ENCODE measurements at regions not wholly inside any gene's neighbourhood (a gene's known extent, or its start where the extent isn't known, plus 50 kb on each side); places are given as distances from the start of the nearest gene placed in this dataset.
"Not testable (repeated sequence)": the region's sequence is repeated elsewhere in the genome, so short reads cannot be mapped to it uniquely, and the experiment has no call there.

- no peak overlapping the region for H3K4me3 ChIP-seq
- H3K27me3 ChIP-seq: no peaks in the 10 kb centered on the region
- 87 to 94% methylated on average over 5 of the region's 5 CpGs for WGBS, 2 donors
- no peak overlapping the region for H3K27ac ChIP-seq
- no peak for DNase-seq (ENCODE audit: low spot score in 2 of 2)
- H3K4me1 ChIP-seq: no peaks in the 10 kb centered on the region
- H3K9me3 ChIP-seq: no peaks in the 10 kb centered on the region
- no peak for TF ChIP-seq CTCF (IDR thresholded peaks at IDR 0.05)
- TF ChIP-seq POLR2A (IDR thresholded peaks at IDR 0.05): no peak
- no peak for TF ChIP-seq EP300 (IDR thresholded peaks at IDR 0.05)
- H3K36me3 ChIP-seq: no peaks in the 10 kb centered on the region
These were observed 1052.4 kb downstream of the BCL11B start for GRCh38 chr14:98219638-98220037.

- DNase-seq (ENCODE audit: low spot score in 2 of 2): no peak
- no peak overlapping the region for H3K4me3 ChIP-seq
- no peaks in the 10 kb centered on the region for H3K27me3 ChIP-seq
- no peaks in the 10 kb centered on the region for H3K36me3 ChIP-seq
- no peaks in the 10 kb centered on the region for H3K4me1 ChIP-seq
- TF ChIP-seq POLR2A (IDR thresholded peaks at IDR 0.05) (no peak), EP300 (IDR thresholded peaks at IDR 0.05) (no peak), CTCF (IDR thresholded peaks at IDR 0.05) (no peak)
- 86 to 90% methylated on average over 6 of the region's 6 CpGs for WGBS, 2 donors
- no peaks in the 10 kb centered on the region for H3K9me3 ChIP-seq
- no peak overlapping the region for H3K27ac ChIP-seq
These were observed 1048.9 kb downstream of the BCL11B start for GRCh38 chr14:98223106-98223505.

GRCh38 chr14:98223710-98224109, 1048.3 kb downstream of the BCL11B start:
- H3K27ac ChIP-seq; H3K36me3 ChIP-seq; H3K9me3 ChIP-seq; H3K4me1 ChIP-seq; H3K4me3 ChIP-seq; H3K27me3 ChIP-seq; DNase-seq (ENCODE audit: low spot score in 2 of 2): not testable (repeated sequence)
- 92 to 95% methylated on average over 4 of the region's 4 CpGs for WGBS, 2 donors

GRCh38 chr14:98226411-98226810, 1045.6 kb downstream of the BCL11B start:
- TF ChIP-seq CTCF (IDR thresholded peaks at IDR 0.05) (no peak), POLR2A (IDR thresholded peaks at IDR 0.05) (no peak), EP300 (IDR thresholded peaks at IDR 0.05) (no peak)
- no peak for DNase-seq (ENCODE audit: low spot score in 2 of 2)
- no peaks in the 10 kb centered on the region for H3K27me3 ChIP-seq
- H3K4me1 ChIP-seq: no peaks in the 10 kb centered on the region
- no peak overlapping the region for H3K27ac ChIP-seq
- no peak overlapping the region for H3K4me3 ChIP-seq
- H3K36me3 ChIP-seq: no peaks in the 10 kb centered on the region
- no peaks in the 10 kb centered on the region for H3K9me3 ChIP-seq
- 66 to 69% methylated on average over 8 of the region's 8 CpGs for WGBS, 2 donors

- H3K27ac ChIP-seq: no peak overlapping the region
- H3K4me3 ChIP-seq: no peak overlapping the region
- H3K36me3 ChIP-seq: no peaks in the 10 kb centered on the region
- TF ChIP-seq POLR2A (IDR thresholded peaks at IDR 0.05): no peak
- WGBS, 2 donors: 52 to 53% methylated on average over 12 of the region's 12 CpGs
- no peaks in the 10 kb centered on the region for H3K27me3 ChIP-seq
- no peaks in the 10 kb centered on the region for H3K4me1 ChIP-seq
- no peak for DNase-seq (ENCODE audit: low spot score in 2 of 2)
- H3K9me3 ChIP-seq: no peaks in the 10 kb centered on the region
These were observed 1044.8 kb downstream of the BCL11B start for GRCh38 chr14:98227000-98227726.

GRCh38 chr14:98227727-98228111, 1044.3 kb downstream of the BCL11B start:
- no peak for TF ChIP-seq CTCF (IDR thresholded peaks at IDR 0.05)
- no peak for TF ChIP-seq EP300 (IDR thresholded peaks at IDR 0.05)
- TF ChIP-seq POLR2A (IDR thresholded peaks at IDR 0.05): no peak
- Histone ChIP-seq H3K4me1 (no peaks in the 10 kb centered on the region), H3K36me3 (no peaks in the 10 kb centered on the region), H3K27ac (no peak overlapping the region), H3K27me3 (no peaks in the 10 kb centered on the region), H3K9me3 (no peaks in the 10 kb centered on the region), H3K4me3 (no peak overlapping the region)
- WGBS, 2 donors: 84 to 87% methylated on average over 3 of the region's 3 CpGs
- no peak for DNase-seq (ENCODE audit: low spot score in 2 of 2)
